Common myeloid progenitor, CD34-positive (primary cell): ENCODE measurements at regions not wholly inside any gene's neighbourhood (a gene's known extent, or its start where the extent isn't known, plus 50 kb on each side); places are given as distances from the start of the nearest gene placed in this dataset.

Experiments
- CTCF ChIA-PET: fragments of 350-600 bp; sonication (Branson Sonifier 250); formaldehyde crosslinking; loops from one replicate; lab custom pipeline; 2021; ENCODE audit warnings: antibody characterized with exemption; lab: Charles Lee
- POLR2A ChIA-PET: fragments of 350-600 bp; sonication (Branson Sonifier 250); formaldehyde crosslinking; loops from one replicate; lab custom pipeline; 2021; ENCODE audit warnings: antibody characterized with exemption; lab: Charles Lee
- DNase-seq, 3 donors: peaks; one replicate each; pipeline versions ENCODE4 v3.0.0 to v3.0.0-alpha.2; 2013
- H3K27ac ChIP-seq, 2 experiments: 1 replicate in 1 of 2; 2 replicates in 1 of 2; pipeline ENCODE4 v1.7.0; 2013; ENCODE audit warnings: inconsistent platforms in 2 of 2, low read length in 2 of 2, mild to moderate bottlenecking in 2 of 2, low read depth in 1 of 2, moderate library complexity in 1 of 2; ENCODE audit not compliant: severe bottlenecking in 2 of 2, insufficient read depth in 1 of 2, poor library complexity in 1 of 2
- H3K27me3 ChIP-seq, 5 experiments: replicated peaks in 2 of 5; 1 replicate in 3 of 5; 2 replicates in 2 of 5; pipeline versions ENCODE4 v1.6.1 to v1.7.0; 2013; ENCODE audit warnings: low read length in 4 of 5, mild to moderate bottlenecking in 2 of 5, moderate library complexity in 2 of 5, inconsistent platforms in 1 of 5; ENCODE audit not compliant: insufficient read depth in 5 of 5, control insufficient read depth in 4 of 5
- H3K36me3 ChIP-seq, 4 experiments: 1 replicate in 2 of 4; 2 replicates in 2 of 4; pipeline versions ENCODE4 v1.6.1 to v1.7.0; 2013; ENCODE audit warnings: low read length in 3 of 4, control low read depth in 1 of 4, mild to moderate bottlenecking in 1 of 4; ENCODE audit not compliant: control insufficient read depth in 4 of 4, insufficient read depth in 4 of 4
- H3K4me1 ChIP-seq, 4 experiments: 1 replicate in 3 of 4; 2 replicates in 1 of 4; pipeline versions ENCODE4 v1.6.1 to v1.7.1; 2013; ENCODE audit warnings: low read length in 3 of 4, mild to moderate bottlenecking in 3 of 4, control low read depth in 1 of 4, inconsistent platforms in 1 of 4, moderate library complexity in 1 of 4; ENCODE audit not compliant: control insufficient read depth in 4 of 4, insufficient read depth in 4 of 4; ENCODE audit errors: control extremely low read depth in 1 of 4
- H3K4me3 ChIP-seq, 7 experiments: 1 replicate in 4 of 7; 2 replicates in 3 of 7; pipeline versions ENCODE4 v1.5.1 to v1.7.0; 2013; ENCODE audit warnings: mild to moderate bottlenecking in 7 of 7, low read length in 6 of 7, moderate library complexity in 6 of 7, inconsistent platforms in 2 of 7, low read depth in 2 of 7, control low read depth in 1 of 7; ENCODE audit not compliant: insufficient read depth in 4 of 7, control insufficient read depth in 1 of 7; ENCODE audit errors: extremely low read depth in 1 of 7
- H3K9me3 ChIP-seq, 5 experiments: 1 replicate in 4 of 5; 2 replicates in 1 of 5; pipeline versions ENCODE4 v1.6.1 to v1.7.1; 2013; ENCODE audit warnings: low read length in 4 of 5, mild to moderate bottlenecking in 2 of 5, inconsistent platforms in 1 of 5, low read depth in 1 of 5, moderate library complexity in 1 of 5; ENCODE audit not compliant: control insufficient read depth in 4 of 5, insufficient read depth in 2 of 5; ENCODE audit errors: control extremely low read depth in 1 of 5
- WGBS: methylation state at CpG from one replicate; pipeline ENCODE4 v1.1.5; 2013; ENCODE audit not compliant: insufficient coverage; 5-methylcytosine and 5-hydroxymethylcytosine counted together

GRCh38 chr18:4817665-4818064 is 362.6 kb upstream of the DLGAP1 start:
- 100% methylated on average over 1 of the region's 1 CpG for WGBS
- Histone ChIP-seq H3K4me3 (no peak overlapping the region), H3K27me3 (no peaks in the 10 kb centered on the region), H3K36me3 (no peaks in the 10 kb centered on the region), H3K27ac (no peak overlapping the region), H3K9me3 (peaks cover 0 to 2% (median 0%) of the 10 kb centered on the region in 5 experiments), H3K4me1 (no peaks in the 10 kb centered on the region)
- ChIA-PET POLR2A (no interaction called here), CTCF (interaction anchor here (1.1 kb wide), 1 partner anchor 18 kb away, joined by 3 read pairs; no protein-coding TSS in a partner anchor)
- no peak for DNase-seq

DNA sequence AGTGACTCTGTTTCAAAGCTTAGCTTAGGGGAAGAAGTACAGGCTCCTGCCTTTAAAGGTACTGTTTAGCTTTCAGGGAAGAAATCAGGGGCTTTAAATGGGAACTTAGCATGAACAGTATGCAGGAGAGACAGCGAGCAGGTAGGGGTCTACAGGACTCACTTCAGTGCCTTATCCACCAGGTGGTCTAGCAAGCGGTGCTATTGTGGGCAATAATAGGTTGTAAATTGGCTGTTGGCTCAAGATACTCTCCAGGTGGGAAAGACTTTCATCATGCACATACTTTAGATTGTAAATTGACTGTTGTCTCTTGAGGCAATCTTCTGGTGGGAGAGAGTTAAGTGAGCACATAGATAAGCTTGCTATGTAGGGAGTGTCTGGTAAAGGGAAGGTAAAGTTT is 358.6 kb upstream of the DLGAP1 start:
- Histone ChIP-seq H3K9me3 (no peaks in the 10 kb centered on the region), H3K4me1 (no peaks in the 10 kb centered on the region), H3K27ac (no peak overlapping the region), H3K4me3 (no peak overlapping the region), H3K27me3 (no peaks in the 10 kb centered on the region), H3K36me3 (no peaks in the 10 kb centered on the region)
- no peak for DNase-seq
- POLR2A ChIA-PET, result no interaction called here
- CTCF ChIA-PET, result no interaction called here
- 84% methylated on average over 2 of the region's 2 CpGs for WGBS

- no peaks in the 10 kb centered on the region for H3K27me3 ChIP-seq
- no peak overlapping the region for H3K27ac ChIP-seq
- no peak for DNase-seq
- CTCF ChIA-PET, result no interaction called here
- 100% methylated on average over 3 of the region's 3 CpGs for WGBS
- no peaks in the 10 kb centered on the region for H3K9me3 ChIP-seq
- POLR2A ChIA-PET, result no interaction called here
- H3K36me3 ChIP-seq, result no peaks in the 10 kb centered on the region
- H3K4me1 ChIP-seq, result no peaks in the 10 kb centered on the region
- H3K4me3 ChIP-seq, result no peak overlapping the region
Observed at GRCh38 chr18:4808891-4809290, 353.8 kb upstream of the DLGAP1 start.

GRCh38 chr18:4807604-4808293 is 352.6 kb upstream of the DLGAP1 start:
- ChIA-PET POLR2A (no interaction called here), CTCF (no interaction called here)
- Histone ChIP-seq H3K9me3 (no peaks in the 10 kb centered on the region), H3K4me1 (no peaks in the 10 kb centered on the region), H3K4me3 (no peak overlapping the region), H3K36me3 (no peaks in the 10 kb centered on the region), H3K27ac (no peak overlapping the region), H3K27me3 (no peaks in the 10 kb centered on the region)
- no peak for DNase-seq
- 90% methylated on average over 18 of the region's 18 CpGs for WGBS

GRCh38 chr18:4806331-4806730 is 351.2 kb upstream of the DLGAP1 start:
- DNase-seq, result no peak
- H3K27me3 ChIP-seq, result no peaks in the 10 kb centered on the region
- ChIA-PET POLR2A (no interaction called here), CTCF (no interaction called here)
- 100% methylated on average over 1 of the region's 1 CpG for WGBS
- no peak overlapping the region for H3K27ac ChIP-seq
- no peaks in the 10 kb centered on the region for H3K9me3 ChIP-seq
- H3K4me3 ChIP-seq, result no peak overlapping the region
- no peaks in the 10 kb centered on the region for H3K4me1 ChIP-seq
- H3K36me3 ChIP-seq, result no peaks in the 10 kb centered on the region

GRCh38 chr18:4802296-4802695 is 347.2 kb upstream of the DLGAP1 start:
- POLR2A ChIA-PET, result no interaction called here
- Histone ChIP-seq H3K9me3 (peaks cover 0 to 3% (median 0%) of the 10 kb centered on the region in 5 experiments), H3K36me3 (no peaks in the 10 kb centered on the region), H3K4me3 (no peak overlapping the region), H3K4me1 (no peaks in the 10 kb centered on the region), H3K27ac (no peak overlapping the region), H3K27me3 (no peaks in the 10 kb centered on the region)
- 81% methylated on average over 2 of the region's 2 CpGs for WGBS
- no peak for DNase-seq
- CTCF ChIA-PET, result no interaction called here

DNA sequence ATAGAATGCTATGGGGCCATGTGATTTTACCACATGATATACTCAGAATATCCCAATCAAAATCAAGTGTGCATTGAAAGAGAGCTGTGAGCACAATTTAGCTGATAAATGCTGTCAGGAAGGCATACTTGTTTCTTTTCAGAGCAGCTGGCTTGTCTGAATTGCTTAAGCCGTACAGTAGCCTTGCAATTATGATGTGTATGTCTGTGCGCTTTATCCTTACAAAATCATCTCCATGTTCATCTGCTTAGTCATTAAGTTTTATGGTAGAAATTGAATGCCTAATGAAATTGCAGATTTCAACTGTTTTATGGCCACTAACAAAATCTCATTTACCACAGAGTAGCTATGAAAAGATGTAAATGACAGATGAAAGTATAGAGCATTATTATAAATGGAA is 346.0 kb upstream of the DLGAP1 start:
- no peak for DNase-seq
- Histone ChIP-seq H3K9me3 (peaks cover 0 to 3% (median 0%) of the 10 kb centered on the region in 5 experiments), H3K27ac (no peak overlapping the region), H3K36me3 (no peaks in the 10 kb centered on the region), H3K4me3 (no peak overlapping the region), H3K4me1 (no peaks in the 10 kb centered on the region), H3K27me3 (no peaks in the 10 kb centered on the region)
- ChIA-PET CTCF (no interaction called here), POLR2A (no interaction called here)
- no CpG with 5 or more reads among the region's 2 CpGs for WGBS
